Neural crest cell (in vitro differentiated cells): ENCODE measurements at regions not wholly inside any gene's neighbourhood (a gene's known extent, or its start where the extent isn't known, plus 50 kb on each side); places are given as distances from the start of the nearest gene placed in this dataset.

Experiments used
- DNase-seq: peaks from one replicate; pipeline ENCODE4 v3.0.0; 2021; ENCODE audit warnings: low read depth, mixed read lengths, low spot score
- H3K27ac Mint-ChIP-seq: one replicate; pipeline ENCODE4 v1.8.0; 2021; ENCODE audit warnings: mild to moderate bottlenecking, mixed read lengths; ENCODE audit not compliant: unreplicated experiment
- H3K27me3 Mint-ChIP-seq: 2 replicates; pipeline ENCODE4 v1.8.0; 2021; ENCODE audit warnings: low read depth, mild to moderate bottlenecking, mixed read lengths
- H3K36me3 Mint-ChIP-seq: 2 replicates; pipeline ENCODE4 v1.8.0; 2021; ENCODE audit warnings: low read depth, mild to moderate bottlenecking, mixed read lengths
- H3K4me1 Mint-ChIP-seq: 2 replicates; pipeline ENCODE4 v1.8.0; 2021; ENCODE audit warnings: mixed read lengths
- H3K4me3 Mint-ChIP-seq: one replicate; pipeline ENCODE4 v1.8.0; 2021; ENCODE audit warnings: mild to moderate bottlenecking, mixed read lengths
- H3K9me3 Mint-ChIP-seq: 2 replicates; pipeline ENCODE4 v1.8.0; 2021; ENCODE audit warnings: mixed read lengths
- TF ChIP-seq, protein P1 (sequence below): fragments of 200-600 bp; sonication (generic); conservative IDR thresholded peaks from 2 replicates; pipeline ENCODE4 v1.5.0; 2021; ENCODE audit warnings: antibody characterized with exemption, mild to moderate bottlenecking

- H3K27ac Mint-ChIP-seq = no peak overlapping the region
- TF ChIP-seq, protein P1, sequence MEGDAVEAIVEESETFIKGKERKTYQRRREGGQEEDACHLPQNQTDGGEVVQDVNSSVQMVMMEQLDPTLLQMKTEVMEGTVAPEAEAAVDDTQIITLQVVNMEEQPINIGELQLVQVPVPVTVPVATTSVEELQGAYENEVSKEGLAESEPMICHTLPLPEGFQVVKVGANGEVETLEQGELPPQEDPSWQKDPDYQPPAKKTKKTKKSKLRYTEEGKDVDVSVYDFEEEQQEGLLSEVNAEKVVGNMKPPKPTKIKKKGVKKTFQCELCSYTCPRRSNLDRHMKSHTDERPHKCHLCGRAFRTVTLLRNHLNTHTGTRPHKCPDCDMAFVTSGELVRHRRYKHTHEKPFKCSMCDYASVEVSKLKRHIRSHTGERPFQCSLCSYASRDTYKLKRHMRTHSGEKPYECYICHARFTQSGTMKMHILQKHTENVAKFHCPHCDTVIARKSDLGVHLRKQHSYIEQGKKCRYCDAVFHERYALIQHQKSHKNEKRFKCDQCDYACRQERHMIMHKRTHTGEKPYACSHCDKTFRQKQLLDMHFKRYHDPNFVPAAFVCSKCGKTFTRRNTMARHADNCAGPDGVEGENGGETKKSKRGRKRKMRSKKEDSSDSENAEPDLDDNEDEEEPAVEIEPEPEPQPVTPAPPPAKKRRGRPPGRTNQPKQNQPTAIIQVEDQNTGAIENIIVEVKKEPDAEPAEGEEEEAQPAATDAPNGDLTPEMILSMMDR = no peak
- no peaks in the 10 kb centered on the region for H3K9me3 Mint-ChIP-seq
- no peak for DNase-seq
- peaks cover 15% of the 10 kb centered on the region for H3K27me3 Mint-ChIP-seq
- H3K4me1 Mint-ChIP-seq = no peaks in the 10 kb centered on the region
- H3K4me3 Mint-ChIP-seq = no peak overlapping the region
- H3K36me3 Mint-ChIP-seq = no peaks in the 10 kb centered on the region
Measured at GRCh38 chr11:69884286-69884685, 65.1 kb upstream of the FGF3 start.

DNA sequence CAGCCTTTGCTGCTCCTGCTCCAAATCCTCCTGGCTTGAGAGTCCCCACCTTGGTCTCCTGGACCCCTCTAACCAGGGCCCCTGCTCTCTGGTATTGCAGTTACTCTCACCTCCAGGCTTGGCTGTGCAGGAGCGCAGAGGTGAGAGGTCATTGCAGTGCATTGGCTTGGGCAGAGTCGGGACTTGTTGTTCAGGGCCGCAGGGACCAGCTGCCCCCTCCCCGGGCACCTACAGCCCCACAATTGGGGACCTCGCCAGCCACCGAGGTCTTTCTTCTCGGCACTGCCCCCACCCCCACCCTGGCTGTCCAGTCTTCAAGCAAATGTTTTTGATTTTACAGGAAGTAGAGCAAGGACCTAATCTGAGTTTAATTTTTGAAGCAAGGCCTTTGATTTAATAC lies 65.5 kb upstream of the FGF3 start:
- H3K4me3 Mint-ChIP-seq = no peak overlapping the region
- no peaks in the 10 kb centered on the region for H3K36me3 Mint-ChIP-seq
- TF ChIP-seq, protein P1 = no peak
- H3K27ac Mint-ChIP-seq = no peak overlapping the region
- peaks cover 20% of the 10 kb centered on the region for H3K27me3 Mint-ChIP-seq
- DNase-seq = no peak
- peaks cover 1% of the 10 kb centered on the region for H3K4me1 Mint-ChIP-seq
- H3K9me3 Mint-ChIP-seq = no peaks in the 10 kb centered on the region

- no peak overlapping the region for H3K4me3 Mint-ChIP-seq
- peaks cover 5% of the 10 kb centered on the region for H3K4me1 Mint-ChIP-seq
- no peaks in the 10 kb centered on the region for H3K9me3 Mint-ChIP-seq
- TF ChIP-seq, protein P1 = no peak
- DNase-seq = no peak
- no peaks in the 10 kb centered on the region for H3K36me3 Mint-ChIP-seq
- peaks cover 41% of the 10 kb centered on the region for H3K27me3 Mint-ChIP-seq
- H3K27ac Mint-ChIP-seq = no peak overlapping the region
Measured at GRCh38 chr11:69887330-69887729, 68.1 kb upstream of the FGF3 start.

DNA sequence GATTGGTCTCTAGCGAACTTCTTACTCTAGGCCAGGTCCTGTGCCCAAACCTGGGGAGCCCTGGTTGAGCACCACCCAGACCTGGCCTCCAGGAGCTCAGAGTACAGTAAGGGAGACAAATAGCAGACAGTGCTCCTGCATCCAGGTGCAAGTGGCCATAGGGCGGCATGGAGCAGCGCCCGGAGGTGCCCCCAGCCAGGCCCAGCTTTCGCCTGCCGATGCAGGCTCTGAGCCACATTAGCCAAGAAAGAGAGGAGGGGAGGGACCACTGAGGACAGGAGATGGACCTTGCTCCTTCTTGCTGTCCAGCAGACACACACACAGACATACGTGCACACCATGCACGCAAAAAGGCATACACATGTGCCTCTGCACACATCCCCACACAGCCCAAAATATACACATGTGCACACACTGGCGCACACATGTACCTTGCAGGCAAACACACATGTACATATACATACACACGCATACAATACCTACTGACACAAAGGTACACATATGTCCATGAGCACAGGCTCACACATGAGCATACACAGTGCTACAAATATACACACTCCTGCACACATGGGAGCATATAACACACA lies 68.7 kb upstream of the FGF3 start:
- TF ChIP-seq, protein P1 = no peak
- no peak overlapping the region for H3K4me3 Mint-ChIP-seq
- H3K27ac Mint-ChIP-seq = no peak overlapping the region
- no peak for DNase-seq
- no peaks in the 10 kb centered on the region for H3K9me3 Mint-ChIP-seq
- peaks cover 46% of the 10 kb centered on the region for H3K27me3 Mint-ChIP-seq
- H3K36me3 Mint-ChIP-seq = no peaks in the 10 kb centered on the region
- peaks cover 5% of the 10 kb centered on the region for H3K4me1 Mint-ChIP-seq

DNA sequence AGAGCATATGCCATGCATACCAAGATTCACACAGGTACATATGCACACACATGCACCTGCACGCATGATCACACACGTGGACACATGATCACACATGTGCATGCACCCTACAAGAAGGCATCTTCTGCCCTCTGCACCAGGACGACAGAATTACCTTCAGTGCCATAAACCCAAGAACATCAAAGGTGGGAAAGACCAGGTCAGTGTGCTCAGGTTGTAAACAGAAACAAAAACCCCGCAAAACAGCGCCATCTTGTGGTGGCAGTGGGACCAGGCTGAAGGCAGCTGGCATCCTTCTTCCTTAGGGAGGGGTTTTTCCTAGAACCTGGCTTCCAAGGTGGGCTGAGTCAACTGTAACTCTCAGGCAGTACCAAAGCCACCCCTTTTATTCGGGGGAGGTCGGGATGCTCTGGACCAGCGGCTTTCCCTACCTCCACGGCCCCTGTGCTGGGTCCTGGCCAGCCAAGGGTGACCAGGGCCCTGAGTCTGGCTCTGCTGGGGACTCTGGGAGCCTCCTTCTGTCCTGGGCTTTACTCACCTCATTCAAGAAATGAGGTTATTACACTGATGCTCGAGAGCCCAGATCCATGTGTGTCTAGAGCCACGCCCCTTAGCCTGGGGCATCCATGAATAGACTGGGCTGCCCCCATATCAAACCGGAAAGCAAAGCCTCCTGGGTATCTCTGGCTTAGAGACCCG lies 69.4 kb upstream of the FGF3 start:
- peaks cover 5% of the 10 kb centered on the region for H3K4me1 Mint-ChIP-seq
- H3K9me3 Mint-ChIP-seq = no peaks in the 10 kb centered on the region
- TF ChIP-seq, protein P1 = peak; percentile 95
- H3K27ac Mint-ChIP-seq = no peak overlapping the region
- no peaks in the 10 kb centered on the region for H3K36me3 Mint-ChIP-seq
- DNase-seq = peak; percentile 88
- H3K27me3 Mint-ChIP-seq = peaks cover 46% of the 10 kb centered on the region
- H3K4me3 Mint-ChIP-seq = no peak overlapping the region
